ENCODE measurements at regions not wholly inside any gene's neighbourhood (a gene's known extent, or its start where the extent isn't known, plus 50 kb on each side); places are given as distances from the start of the nearest gene placed in this dataset.

GRCh38 chr1:55696181-55696754 lies 481.1 kb upstream of the USP24 start:
- DNase-seq (peak in 1 of 2 donors; percentile 73), ATAC-seq (ENCODE audit: low FRiP score) (peak; percentile 70)
- H3K27me3 ChIP-seq (ENCODE audit: control insufficient read depth in 1 of 2, insufficient read depth in 2 of 2, low read length in 1 of 2), result no peaks in the 10 kb centered on the region
- intact Hi-C loops (cut with DNase I), result no loop called here
- peaks cover 5% of the 10 kb centered on the region in 2 donors for H3K4me1 ChIP-seq (ENCODE audit: control insufficient read depth in 1 of 2, insufficient read depth in 2 of 2, low read length in 2 of 2)
- WGBS, 2 donors, result 16 to 32% methylated on average over 10 of the region's 10 CpGs
- H3K27ac ChIP-seq (ENCODE audit: low read depth in 1 of 2, low read length in 2 of 2), result no peak overlapping the region
- H3K9me3 ChIP-seq (ENCODE audit: control insufficient read depth, low read length), result no peaks in the 10 kb centered on the region
- H3K4me3 ChIP-seq (ENCODE audit: low read length in 2 of 2), result no peak overlapping the region
- H3K36me3 ChIP-seq (ENCODE audit: control insufficient read depth in 1 of 2, insufficient read depth in 2 of 2, low read length in 1 of 2), result no peaks in the 10 kb centered on the region

DNA sequence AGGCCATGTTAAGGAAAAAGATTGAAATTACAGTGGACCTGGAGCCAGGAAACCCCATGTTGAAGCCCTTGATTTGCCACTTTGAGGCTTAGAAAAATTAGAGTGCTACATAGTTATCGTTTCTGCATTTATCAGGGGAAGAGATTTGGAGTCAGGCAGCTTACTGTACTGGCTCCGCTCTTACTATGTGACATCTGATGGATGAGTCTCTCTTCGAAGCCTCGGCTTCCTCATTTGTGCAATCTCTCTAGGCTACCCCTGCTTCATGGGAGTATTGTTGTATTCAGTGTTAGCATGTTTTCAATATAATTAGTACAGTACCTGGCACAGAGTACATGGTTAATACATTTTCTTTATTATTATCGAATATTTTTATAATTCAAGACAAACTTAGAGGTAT lies 480.4 kb upstream of the USP24 start:
- DNase-seq (no peak), ATAC-seq (ENCODE audit: low FRiP score) (no peak)
- Histone ChIP-seq H3K4me3 (ENCODE audit: low read length in 2 of 2) (no peak overlapping the region), H3K4me1 (ENCODE audit: control insufficient read depth in 1 of 2, insufficient read depth in 2 of 2, low read length in 2 of 2) (peaks cover 5% of the 10 kb centered on the region in 2 donors), H3K27ac (ENCODE audit: low read depth in 1 of 2, low read length in 2 of 2) (peak overlapping the region in 1 of 2 donors; percentile 35), H3K27me3 (ENCODE audit: control insufficient read depth in 1 of 2, insufficient read depth in 2 of 2, low read length in 1 of 2) (no peaks in the 10 kb centered on the region), H3K9me3 (ENCODE audit: control insufficient read depth, low read length) (no peaks in the 10 kb centered on the region), H3K36me3 (ENCODE audit: control insufficient read depth in 1 of 2, insufficient read depth in 2 of 2, low read length in 1 of 2) (no peaks in the 10 kb centered on the region)
- intact Hi-C loops (cut with DNase I), result no loop called here
- WGBS, 2 donors, result 61 to 70% methylated on average over 5 of the region's 5 CpGs

- DNase-seq, result no peak
- intact Hi-C loops (cut with DNase I), result no loop called here
- no peaks in the 10 kb centered on the region for H3K9me3 ChIP-seq (ENCODE audit: control insufficient read depth, low read length)
- H3K4me1 ChIP-seq (ENCODE audit: control insufficient read depth in 1 of 2, insufficient read depth in 2 of 2, low read length in 2 of 2), result peaks cover 5% of the 10 kb centered on the region in 2 donors
- H3K36me3 ChIP-seq (ENCODE audit: control insufficient read depth in 1 of 2, insufficient read depth in 2 of 2, low read length in 1 of 2), result no peaks in the 10 kb centered on the region
- 75 to 88% methylated on average over 4 of the region's 4 CpGs for WGBS, 2 donors
- H3K27ac ChIP-seq (ENCODE audit: low read depth in 1 of 2, low read length in 2 of 2), result peak overlapping the region in 1 of 2 donors; percentile 35
- H3K27me3 ChIP-seq (ENCODE audit: control insufficient read depth in 1 of 2, insufficient read depth in 2 of 2, low read length in 1 of 2), result no peaks in the 10 kb centered on the region
- no peak for ATAC-seq (ENCODE audit: low FRiP score)
- H3K4me3 ChIP-seq (ENCODE audit: low read length in 2 of 2), result no peak overlapping the region
These were observed 480.0 kb upstream of the USP24 start for GRCh38 chr1:55695151-55695550.

GRCh38 chr1:55694310-55694801 lies 479.2 kb upstream of the USP24 start:
- intact Hi-C loops (cut with DNase I), result no loop called here
- 7 to 9% methylated on average over 2 of the region's 2 CpGs for WGBS, 2 donors
- DNase-seq (no peak), ATAC-seq (ENCODE audit: low FRiP score) (no peak)
- no peaks in the 10 kb centered on the region for H3K27me3 ChIP-seq (ENCODE audit: control insufficient read depth in 1 of 2, insufficient read depth in 2 of 2, low read length in 1 of 2)
- no peaks in the 10 kb centered on the region for H3K9me3 ChIP-seq (ENCODE audit: control insufficient read depth, low read length)
- H3K4me1 ChIP-seq (ENCODE audit: control insufficient read depth in 1 of 2, insufficient read depth in 2 of 2, low read length in 2 of 2), result peaks cover 5% of the 10 kb centered on the region in 2 donors
- no peaks in the 10 kb centered on the region for H3K36me3 ChIP-seq (ENCODE audit: control insufficient read depth in 1 of 2, insufficient read depth in 2 of 2, low read length in 1 of 2)
- no peak overlapping the region for H3K27ac ChIP-seq (ENCODE audit: low read depth in 1 of 2, low read length in 2 of 2)
- no peak overlapping the region for H3K4me3 ChIP-seq (ENCODE audit: low read length in 2 of 2)

DNA sequence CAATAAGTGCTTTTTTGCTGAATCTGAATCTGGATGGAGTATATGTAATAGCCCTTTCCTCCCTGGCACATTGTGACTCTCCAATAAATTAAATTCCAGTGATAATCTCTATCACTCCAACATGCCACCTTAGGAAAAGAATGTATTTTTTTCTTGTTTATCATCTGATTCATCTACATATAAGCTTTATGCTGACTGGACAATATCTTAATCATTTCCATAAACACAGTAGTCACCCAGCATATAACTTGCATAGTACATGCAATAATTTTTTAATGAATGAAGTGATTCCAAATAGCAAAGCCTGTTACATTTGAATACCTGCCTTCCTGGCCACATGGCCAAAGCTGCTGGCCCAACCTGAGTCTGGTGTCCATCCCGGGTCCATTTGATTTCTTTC lies 477.6 kb upstream of the USP24 start:
- peaks cover 5% of the 10 kb centered on the region in 2 donors for H3K4me1 ChIP-seq (ENCODE audit: control insufficient read depth in 1 of 2, insufficient read depth in 2 of 2, low read length in 2 of 2)
- 89 to 93% methylated on average over 1 of the region's 1 CpG for WGBS, 2 donors
- H3K9me3 ChIP-seq (ENCODE audit: control insufficient read depth, low read length), result no peaks in the 10 kb centered on the region
- H3K27me3 ChIP-seq (ENCODE audit: control insufficient read depth in 1 of 2, insufficient read depth in 2 of 2, low read length in 1 of 2), result no peaks in the 10 kb centered on the region
- no peak overlapping the region for H3K4me3 ChIP-seq (ENCODE audit: low read length in 2 of 2)
- ATAC-seq (ENCODE audit: low FRiP score) (no peak), DNase-seq (no peak)
- intact Hi-C loops (cut with DNase I), result no loop called here
- H3K27ac ChIP-seq (ENCODE audit: low read depth in 1 of 2, low read length in 2 of 2), result no peak overlapping the region
- no peaks in the 10 kb centered on the region for H3K36me3 ChIP-seq (ENCODE audit: control insufficient read depth in 1 of 2, insufficient read depth in 2 of 2, low read length in 1 of 2)

DNA sequence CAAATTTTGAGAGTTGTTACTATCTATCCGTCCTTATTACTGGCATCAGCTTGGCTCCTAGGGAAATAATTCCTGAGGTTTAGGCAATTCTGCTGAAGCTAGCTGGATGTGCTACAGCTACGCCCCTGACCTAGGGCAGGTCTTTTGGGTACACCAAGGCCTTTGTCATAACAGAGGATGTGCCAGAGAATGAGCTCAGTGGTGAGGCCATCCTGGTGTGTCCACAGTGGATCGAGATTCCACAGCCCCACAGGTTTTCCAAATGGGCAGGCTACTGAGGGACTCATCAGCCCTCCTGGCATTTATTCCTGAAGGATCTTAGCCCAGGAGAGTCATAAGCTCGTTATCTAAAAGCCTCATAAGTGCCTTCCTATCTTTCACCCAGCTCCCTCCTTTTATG lies 475.2 kb upstream of the USP24 start:
- Histone ChIP-seq H3K4me1 (ENCODE audit: control insufficient read depth in 1 of 2, insufficient read depth in 2 of 2, low read length in 2 of 2) (peaks cover 2 to 4% of the 10 kb centered on the region in 2 donors), H3K27ac (ENCODE audit: low read depth in 1 of 2, low read length in 2 of 2) (no peak overlapping the region), H3K4me3 (ENCODE audit: low read length in 2 of 2) (no peak overlapping the region), H3K9me3 (ENCODE audit: control insufficient read depth, low read length) (no peaks in the 10 kb centered on the region), H3K36me3 (ENCODE audit: control insufficient read depth in 1 of 2, insufficient read depth in 2 of 2, low read length in 1 of 2) (no peaks in the 10 kb centered on the region), H3K27me3 (ENCODE audit: control insufficient read depth in 1 of 2, insufficient read depth in 2 of 2, low read length in 1 of 2) (no peaks in the 10 kb centered on the region)
- no peak for DNase-seq
- 72 to 80% methylated on average over 4 of the region's 4 CpGs for WGBS, 2 donors
- intact Hi-C loops (cut with DNase I), result no loop called here
- peak; percentile 55 for ATAC-seq (ENCODE audit: low FRiP score)

DNA sequence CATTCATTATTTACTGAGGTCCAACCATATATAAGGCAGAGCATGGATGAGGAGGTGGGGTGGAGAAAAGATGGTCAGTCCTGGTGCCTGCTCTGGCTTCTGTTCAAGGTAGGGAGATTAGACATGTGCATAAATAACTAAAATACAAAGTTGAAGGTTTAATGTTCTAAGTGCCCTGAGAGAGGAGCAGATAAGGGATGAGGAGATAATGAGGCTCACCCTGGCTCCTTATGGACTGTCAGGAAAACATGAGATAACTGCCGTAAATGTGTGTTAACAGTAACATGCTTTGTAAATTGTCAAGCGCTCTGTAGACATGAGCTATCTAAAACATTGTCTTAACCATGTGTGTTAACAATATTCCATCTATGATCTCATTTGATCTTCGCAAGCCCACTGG lies 474.6 kb upstream of the USP24 start:
- Histone ChIP-seq H3K36me3 (ENCODE audit: control insufficient read depth in 1 of 2, insufficient read depth in 2 of 2, low read length in 1 of 2) (no peaks in the 10 kb centered on the region), H3K4me1 (ENCODE audit: control insufficient read depth in 1 of 2, insufficient read depth in 2 of 2, low read length in 2 of 2) (no peaks in the 10 kb centered on the region), H3K9me3 (ENCODE audit: control insufficient read depth, low read length) (no peaks in the 10 kb centered on the region), H3K27me3 (ENCODE audit: control insufficient read depth in 1 of 2, insufficient read depth in 2 of 2, low read length in 1 of 2) (no peaks in the 10 kb centered on the region), H3K27ac (ENCODE audit: low read depth in 1 of 2, low read length in 2 of 2) (no peak overlapping the region), H3K4me3 (ENCODE audit: low read length in 2 of 2) (no peak overlapping the region)
- ATAC-seq (ENCODE audit: low FRiP score), result no peak
- intact Hi-C loops (cut with DNase I), result loop anchor here in 1 of 2 donors (10.0 kb wide), 1 partner anchor 155 kb away; no protein-coding TSS in a partner anchor
- WGBS, 2 donors, result 98% methylated on average over 3 of the region's 3 CpGs
- no peak for DNase-seq

DNA sequence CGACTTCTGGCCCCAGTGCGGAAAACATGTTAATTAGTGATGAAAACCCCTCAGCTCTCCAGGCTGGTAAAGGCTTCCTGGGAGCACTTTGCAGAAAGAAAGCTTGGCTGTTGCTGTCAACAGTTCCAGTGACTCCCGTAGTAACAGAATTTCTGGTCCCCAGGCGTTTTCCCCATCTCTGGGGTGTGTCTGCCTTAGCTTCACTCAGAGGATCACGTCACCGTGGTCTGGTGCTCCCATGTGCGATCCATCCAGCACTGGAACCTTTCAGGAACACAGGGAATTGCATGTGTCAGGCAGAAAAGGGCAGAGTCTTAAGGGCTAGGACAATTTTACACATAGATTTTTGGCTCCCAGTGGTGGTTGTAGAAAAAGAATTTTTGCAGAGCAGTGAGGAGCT lies 470.4 kb upstream of the USP24 start:
- 92 to 96% methylated on average over 7 of the region's 7 CpGs for WGBS, 2 donors
- Histone ChIP-seq H3K4me3 (ENCODE audit: low read length in 2 of 2) (no peak overlapping the region), H3K4me1 (ENCODE audit: control insufficient read depth in 1 of 2, insufficient read depth in 2 of 2, low read length in 2 of 2) (no peaks in the 10 kb centered on the region), H3K27me3 (ENCODE audit: control insufficient read depth in 1 of 2, insufficient read depth in 2 of 2, low read length in 1 of 2) (no peaks in the 10 kb centered on the region), H3K36me3 (ENCODE audit: control insufficient read depth in 1 of 2, insufficient read depth in 2 of 2, low read length in 1 of 2) (no peaks in the 10 kb centered on the region), H3K9me3 (ENCODE audit: control insufficient read depth, low read length) (no peaks in the 10 kb centered on the region), H3K27ac (ENCODE audit: low read depth in 1 of 2, low read length in 2 of 2) (no peak overlapping the region)
- no peak for DNase-seq
- ATAC-seq (ENCODE audit: low FRiP score), result no peak
- intact Hi-C loops (cut with DNase I), result loop anchor here in 1 of 2 donors (10.0 kb wide), 1 partner anchor 159 kb away; no protein-coding TSS in a partner anchor

DNA sequence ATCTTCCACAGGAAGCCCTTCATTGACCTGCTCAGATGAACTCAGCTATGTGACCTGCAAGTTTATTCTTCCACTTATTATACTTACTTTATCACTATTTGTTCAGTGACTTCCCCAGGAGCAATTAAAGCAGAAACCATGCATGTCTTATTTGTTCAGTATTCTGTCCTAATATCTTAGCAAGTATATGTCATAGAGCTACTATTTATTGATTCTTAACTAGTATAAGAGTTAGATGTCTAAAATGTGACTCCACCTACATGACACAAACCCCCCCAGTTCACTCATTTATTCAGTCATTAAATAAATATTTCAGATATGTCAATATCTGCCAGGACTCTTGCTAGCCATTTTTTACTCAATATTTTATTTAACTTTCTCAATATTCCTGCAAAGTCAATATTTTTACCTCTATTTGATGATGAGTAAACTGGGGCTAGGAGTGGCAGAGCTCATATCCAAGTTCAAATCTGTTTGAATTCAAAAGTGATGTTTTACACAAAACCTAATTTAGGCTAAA lies 469.0 kb upstream of the USP24 start:
- Histone ChIP-seq H3K4me1 (ENCODE audit: control insufficient read depth in 1 of 2, insufficient read depth in 2 of 2, low read length in 2 of 2) (no peaks in the 10 kb centered on the region), H3K27me3 (ENCODE audit: control insufficient read depth in 1 of 2, insufficient read depth in 2 of 2, low read length in 1 of 2) (no peaks in the 10 kb centered on the region), H3K27ac (ENCODE audit: low read depth in 1 of 2, low read length in 2 of 2) (no peak overlapping the region), H3K36me3 (ENCODE audit: control insufficient read depth in 1 of 2, insufficient read depth in 2 of 2, low read length in 1 of 2) (no peaks in the 10 kb centered on the region), H3K9me3 (ENCODE audit: control insufficient read depth, low read length) (no peaks in the 10 kb centered on the region), H3K4me3 (ENCODE audit: low read length in 2 of 2) (no peak overlapping the region)
- DNase-seq (no peak), ATAC-seq (ENCODE audit: low FRiP score) (no peak)
- intact Hi-C loops (cut with DNase I), result loop anchor here in 1 of 2 donors (10.0 kb wide), 1 partner anchor 161 kb away; no protein-coding TSS in a partner anchor

Data from aorta (tissue), 5 donors.